HEK293 (cell line): ENCODE measurements at regions not wholly inside any gene's neighbourhood (a gene's known extent, or its start where the extent isn't known, plus 50 kb on each side); places are given as distances from the start of the nearest gene placed in this dataset.

ENCODE experiments used
- CTCF ChIA-PET: fragments of 350-600 bp; formaldehyde crosslinking; extraction: SDS; loops from one replicate; lab custom pipeline; 2021; ENCODE audit warnings: antibody characterized with exemption; lab: Yijun Ruan, JAX
- POLR2A ChIA-PET: fragments of 300-600 bp; formaldehyde crosslinking; extraction: SDS; loops from one replicate; lab custom pipeline; 2020; ENCODE audit warnings: antibody characterized with exemption, inconsistent platforms; lab: Yijun Ruan, JAX
- H3K27ac ChIP-seq: fragments of 200-500 bp; sonication (Bioruptor generic); 2 replicates; pipeline ENCODE4 v1.5.1; 2014; ENCODE audit warnings: low read depth, low read length, control low read depth, inconsistent platforms; ENCODE audit errors: extremely low read depth
- H3K36me3 ChIP-seq, 2 experiments: fragments of 200-500 bp in 1 of 2; sonication (Bioruptor generic) in 1 of 2; 1 replicate in 1 of 2; 2 replicates in 1 of 2; pipeline ENCODE4 v1.5.1; 2014 to 2017; ENCODE audit warnings: inconsistent platforms in 2 of 2, low read length in 2 of 2; ENCODE audit not compliant: control insufficient read depth in 2 of 2, insufficient read depth in 1 of 2
- H3K4me1 ChIP-seq: fragments of 200-500 bp; sonication (Bioruptor generic); 2 replicates; pipeline ENCODE4 v1.5.1; 2014; ENCODE audit warnings: mild to moderate bottlenecking, low read length, inconsistent platforms; ENCODE audit not compliant: control insufficient read depth, insufficient read depth
- H3K4me3 ChIP-seq: 2 replicates; pipeline ENCODE4 v1.5.1; 2011; ENCODE audit warnings: low read depth, mild to moderate bottlenecking, control low read depth, low read length, moderate library complexity
- H3K9me3 ChIP-seq: fragments of 200-500 bp; sonication (Bioruptor generic); 2 replicates; pipeline ENCODE4 v1.5.1; 2014; ENCODE audit warnings: low read depth, low read length, inconsistent platforms; ENCODE audit not compliant: control insufficient read depth, insufficient read depth
- BCL11B ChIP-seq: fragments of 450-650 bp; formaldehyde crosslinking; IDR thresholded peaks from 2 replicates; pipeline ENCODE4 v1.5.1; 2016; ENCODE audit warnings: low read depth, missing biosample characterization, missing genetic modification characterization
- EGR2 ChIP-seq: fragments of 450-650 bp; formaldehyde crosslinking; IDR thresholded peaks from 2 replicates; pipeline ENCODE4 v1.5.1; 2016; ENCODE audit warnings: low read depth, missing biosample characterization, missing genetic modification characterization
- OSR2 ChIP-seq: fragments of 450-650 bp; formaldehyde crosslinking; IDR thresholded peaks from 2 replicates; pipeline ENCODE4 v1.5.1; 2016; ENCODE audit warnings: missing biosample characterization, missing genetic modification characterization
- RBAK ChIP-seq: fragments of 450-650 bp; formaldehyde crosslinking; IDR thresholded peaks from 2 replicates; pipeline ENCODE4 v1.5.1; 2016; ENCODE audit warnings: missing biosample characterization, missing genetic modification characterization
- SALL2 ChIP-seq: fragments of 450-650 bp; formaldehyde crosslinking; IDR thresholded peaks from 2 replicates; pipeline ENCODE4 v1.5.0; 2017; ENCODE audit warnings: missing biosample characterization, mild to moderate bottlenecking, missing genetic modification characterization, borderline replicate concordance
- SETDB1 ChIP-seq: IDR thresholded peaks from one replicate; pipeline ENCODE4 v1.6.1; 2017; ENCODE audit warnings: mild to moderate bottlenecking, low read length, moderate library complexity, mixed read lengths; ENCODE audit not compliant: insufficient read length
- TCF7L2 ChIP-seq: IDR thresholded peaks from 2 replicates; pipeline ENCODE4 v1.6.1; 2011; ENCODE audit warnings: low read depth, mild to moderate bottlenecking, inconsistent platforms, low read length, moderate library complexity, borderline replicate concordance
- YY2 ChIP-seq: fragments of 450-650 bp; formaldehyde crosslinking; IDR thresholded peaks from 2 replicates; pipeline ENCODE4 v1.5.1; 2016; ENCODE audit warnings: missing biosample characterization, missing genetic modification characterization
- ZBTB17 ChIP-seq: fragments of 450-650 bp; formaldehyde crosslinking; IDR thresholded peaks from 2 replicates; pipeline ENCODE4 v1.5.1; 2016; ENCODE audit warnings: missing biosample characterization, missing genetic modification characterization
- ZNF10 ChIP-seq: fragments of 450-650 bp; formaldehyde crosslinking; IDR thresholded peaks from 2 replicates; pipeline ENCODE4 v1.5.1; 2017; ENCODE audit warnings: missing biosample characterization, missing genetic modification characterization
- ZNF132 ChIP-seq: fragments of 450-650 bp; formaldehyde crosslinking; IDR thresholded peaks from 2 replicates; pipeline ENCODE4 v1.5.1; 2017; ENCODE audit warnings: missing biosample characterization, missing genetic modification characterization, borderline replicate concordance
- ZNF157 ChIP-seq: fragments of 450-650 bp; formaldehyde crosslinking; IDR thresholded peaks from 2 replicates; pipeline ENCODE4 v1.5.1; 2016; ENCODE audit warnings: missing biosample characterization, missing genetic modification characterization
- ZNF16 ChIP-seq: fragments of 450-650 bp; formaldehyde crosslinking; IDR thresholded peaks from 2 replicates; pipeline ENCODE4 v1.5.1; 2016; ENCODE audit warnings: low read depth, missing biosample characterization, missing genetic modification characterization
- ZNF174 ChIP-seq: fragments of 450-650 bp; formaldehyde crosslinking; IDR thresholded peaks from 2 replicates; pipeline ENCODE4 v1.5.0; 2017; ENCODE audit warnings: missing biosample characterization, mild to moderate bottlenecking, missing genetic modification characterization
- ZNF23 ChIP-seq: fragments of 450-650 bp; formaldehyde crosslinking; IDR thresholded peaks from 2 replicates; pipeline ENCODE4 v1.5.1; 2016; ENCODE audit warnings: missing biosample characterization, missing genetic modification characterization, borderline replicate concordance
- ZNF391 ChIP-seq: fragments of 450-650 bp; formaldehyde crosslinking; IDR thresholded peaks from 2 replicates; pipeline ENCODE4 v1.5.1; 2016; ENCODE audit warnings: low read depth, missing biosample characterization, missing genetic modification characterization, borderline replicate concordance
- ZNF473 ChIP-seq: fragments of 450-650 bp; formaldehyde crosslinking; IDR thresholded peaks from 2 replicates; pipeline ENCODE4 v1.5.1; 2017; ENCODE audit warnings: missing biosample characterization, missing genetic modification characterization
- ZNF529 ChIP-seq: fragments of 450-650 bp; formaldehyde crosslinking; IDR thresholded peaks from 2 replicates; pipeline ENCODE4 v1.5.1; 2017; ENCODE audit warnings: missing genetic modification characterization, missing biosample characterization; ENCODE audit not compliant: insufficient replicate concordance
- ZNF658 ChIP-seq: fragments of 450-650 bp; formaldehyde crosslinking; IDR thresholded peaks from 2 replicates; pipeline ENCODE4; 2016; ENCODE audit warnings: missing biosample characterization, missing genetic modification characterization
- ZNF791 ChIP-seq: fragments of 450-650 bp; formaldehyde crosslinking; IDR thresholded peaks from 2 replicates; pipeline ENCODE4 v1.5.1; 2016; ENCODE audit warnings: missing biosample characterization, missing genetic modification characterization
- TF ChIP-seq, protein P1 (sequence below): fragments of 450-650 bp; formaldehyde crosslinking; IDR thresholded peaks from 2 replicates; pipeline ENCODE4 v1.5.1; 2017; ENCODE audit warnings: missing biosample characterization, missing genetic modification characterization
- TF ChIP-seq, protein P2 (sequence below): fragments of 450-650 bp; formaldehyde crosslinking; IDR thresholded peaks from 2 replicates; pipeline ENCODE4 v1.5.1; 2016; ENCODE audit warnings: missing biosample characterization, missing genetic modification characterization
- TF ChIP-seq, protein P3 (sequence below): fragments of 450-650 bp; formaldehyde crosslinking; IDR thresholded peaks from 2 replicates; pipeline ENCODE4 v1.5.1; 2016; ENCODE audit warnings: missing biosample characterization, missing genetic modification characterization

DNA sequence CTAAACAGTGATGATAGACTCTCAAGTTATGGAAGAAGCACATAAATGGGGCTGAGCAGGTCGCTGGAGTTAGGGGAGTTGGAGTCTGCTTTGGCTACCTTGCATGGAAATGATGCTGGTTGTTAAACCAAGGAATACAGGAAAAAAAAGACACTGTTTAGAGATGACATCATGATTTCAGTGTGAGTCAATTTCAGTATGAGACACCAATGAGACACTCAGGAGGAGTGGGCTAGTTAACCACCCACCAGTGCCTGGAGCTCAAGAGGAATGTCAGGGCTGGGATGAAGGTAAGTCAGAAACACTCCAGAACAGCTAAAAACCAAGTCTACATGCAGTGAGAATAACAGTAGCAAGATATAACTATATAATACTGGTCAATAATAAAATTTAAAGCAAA, 303.6 kb downstream of the SOX11 start:
- no peak overlapping the region for H3K27ac ChIP-seq
- no peaks in the 10 kb centered on the region for H3K36me3 ChIP-seq
- H3K4me3 ChIP-seq: no peak overlapping the region
- no peak for TF ChIP-seq ZNF473
- no peak for TF ChIP-seq ZNF157 (tag by site-specific recombination)
- ChIA-PET CTCF (no interaction called here), POLR2A (no interaction called here)
- no peaks in the 10 kb centered on the region for H3K9me3 ChIP-seq
- H3K4me1 ChIP-seq: no peaks in the 10 kb centered on the region

DNA sequence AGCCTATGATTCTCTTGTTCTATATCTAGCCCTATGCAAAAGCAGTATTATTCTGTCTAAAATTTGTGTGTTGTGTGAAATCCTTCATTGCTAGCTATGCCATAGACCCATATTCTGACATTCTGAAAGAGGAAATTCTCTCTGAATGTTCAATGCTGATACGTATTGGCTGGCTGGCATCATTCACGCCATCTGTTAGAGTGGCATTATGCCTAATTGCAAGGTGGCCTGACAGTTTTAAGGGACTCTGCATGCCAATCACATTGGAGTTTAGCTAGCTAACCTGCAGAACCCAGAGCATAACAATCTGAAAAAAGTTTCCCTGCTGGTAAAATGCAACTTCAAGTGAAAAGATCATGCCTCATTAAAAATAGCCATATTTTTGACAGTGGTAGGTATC, 316.0 kb downstream of the SOX11 start:
- Histone ChIP-seq H3K4me1 (no peaks in the 10 kb centered on the region), H3K27ac (no peak overlapping the region), H3K4me3 (no peak overlapping the region), H3K9me3 (no peaks in the 10 kb centered on the region), H3K36me3 (no peaks in the 10 kb centered on the region)
- POLR2A ChIA-PET: no interaction called here
- TF ChIP-seq ZNF16 (tag by site-specific recombination) (no peak), SALL2 (no peak), BCL11B (tag by site-specific recombination) (no peak), ZNF473 (no peak), SETDB1 (no peak), ZNF23 (tag by site-specific recombination) (no peak)
- TF ChIP-seq, protein P1, sequence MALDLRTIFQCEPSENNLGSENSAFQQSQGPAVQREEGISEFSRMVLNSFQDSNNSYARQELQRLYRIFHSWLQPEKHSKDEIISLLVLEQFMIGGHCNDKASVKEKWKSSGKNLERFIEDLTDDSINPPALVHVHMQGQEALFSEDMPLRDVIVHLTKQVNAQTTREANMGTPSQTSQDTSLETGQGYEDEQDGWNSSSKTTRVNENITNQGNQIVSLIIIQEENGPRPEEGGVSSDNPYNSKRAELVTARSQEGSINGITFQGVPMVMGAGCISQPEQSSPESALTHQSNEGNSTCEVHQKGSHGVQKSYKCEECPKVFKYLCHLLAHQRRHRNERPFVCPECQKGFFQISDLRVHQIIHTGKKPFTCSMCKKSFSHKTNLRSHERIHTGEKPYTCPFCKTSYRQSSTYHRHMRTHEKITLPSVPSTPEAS (tag by site-specific recombination): no peak
- CTCF ChIA-PET: no interaction called here

DNA sequence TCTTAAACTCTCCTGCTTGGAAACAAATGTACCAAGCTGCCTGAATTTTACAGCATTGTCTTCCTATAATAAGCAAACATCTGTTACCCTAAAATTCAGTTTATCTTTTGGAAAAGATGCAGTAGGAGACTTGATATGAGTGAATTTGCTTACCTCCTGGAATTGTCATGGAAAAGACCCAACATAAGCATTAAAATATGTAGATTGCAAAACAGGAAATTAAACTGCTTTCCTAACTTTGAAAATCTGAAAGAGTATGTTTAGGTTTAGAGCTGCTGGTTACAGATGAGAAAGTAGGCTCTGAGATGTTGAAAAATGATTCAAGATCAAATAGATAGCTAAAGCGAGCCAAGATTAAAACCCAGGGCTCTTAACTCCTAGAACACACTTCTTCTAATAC, 316.5 kb downstream of the SOX11 start:
- Histone ChIP-seq H3K4me3 (no peak overlapping the region), H3K36me3 (no peaks in the 10 kb centered on the region), H3K27ac (no peak overlapping the region), H3K9me3 (no peaks in the 10 kb centered on the region), H3K4me1 (no peaks in the 10 kb centered on the region)
- TF ChIP-seq ZNF658 (no peak), ZNF391 (tag by site-specific recombination) (no peak), YY2 (tag by site-specific recombination) (no peak), TCF7L2 (no peak), OSR2 (tag by site-specific recombination) (no peak), EGR2 (tag by site-specific recombination) (no peak), ZNF791 (tag by site-specific recombination) (no peak), ZNF157 (tag by site-specific recombination) (no peak), RBAK (tag by site-specific recombination) (no peak), ZNF10 (tag by site-specific recombination) (no peak), ZNF132 (tag by site-specific recombination) (no peak), ZBTB17 (tag by site-specific recombination) (no peak), ZNF529 (no peak), ZNF174 (tag by site-specific recombination) (no peak)
- TF ChIP-seq, protein P2, sequence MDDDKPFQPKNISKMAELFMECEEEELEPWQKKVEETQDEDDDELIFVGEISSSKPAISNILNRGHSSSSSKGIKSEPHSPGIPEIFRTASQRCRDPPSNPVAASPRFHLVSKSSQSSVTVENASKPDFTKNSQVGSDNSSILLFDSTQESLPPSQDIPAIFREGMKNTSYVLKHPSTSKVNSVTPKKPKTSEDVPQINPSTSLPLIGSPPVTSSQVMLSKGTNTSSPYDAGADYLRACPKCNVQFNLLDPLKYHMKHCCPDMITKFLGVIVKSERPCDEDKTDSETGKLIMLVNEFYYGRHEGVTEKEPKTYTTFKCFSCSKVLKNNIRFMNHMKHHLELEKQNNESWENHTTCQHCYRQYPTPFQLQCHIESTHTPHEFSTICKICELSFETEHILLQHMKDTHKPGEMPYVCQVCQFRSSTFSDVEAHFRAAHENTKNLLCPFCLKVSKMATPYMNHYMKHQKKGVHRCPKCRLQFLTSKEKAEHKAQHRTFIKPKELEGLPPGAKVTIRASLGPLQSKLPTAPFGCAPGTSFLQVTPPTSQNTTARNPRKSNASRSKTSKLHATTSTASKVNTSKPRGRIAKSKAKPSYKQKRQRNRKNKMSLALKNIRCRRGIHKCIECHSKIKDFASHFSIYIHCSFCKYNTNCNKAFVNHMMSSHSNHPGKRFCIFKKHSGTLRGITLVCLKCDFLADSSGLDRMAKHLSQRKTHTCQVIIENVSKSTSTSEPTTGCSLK (tag by site-specific recombination): no peak
- TF ChIP-seq, protein P3, sequence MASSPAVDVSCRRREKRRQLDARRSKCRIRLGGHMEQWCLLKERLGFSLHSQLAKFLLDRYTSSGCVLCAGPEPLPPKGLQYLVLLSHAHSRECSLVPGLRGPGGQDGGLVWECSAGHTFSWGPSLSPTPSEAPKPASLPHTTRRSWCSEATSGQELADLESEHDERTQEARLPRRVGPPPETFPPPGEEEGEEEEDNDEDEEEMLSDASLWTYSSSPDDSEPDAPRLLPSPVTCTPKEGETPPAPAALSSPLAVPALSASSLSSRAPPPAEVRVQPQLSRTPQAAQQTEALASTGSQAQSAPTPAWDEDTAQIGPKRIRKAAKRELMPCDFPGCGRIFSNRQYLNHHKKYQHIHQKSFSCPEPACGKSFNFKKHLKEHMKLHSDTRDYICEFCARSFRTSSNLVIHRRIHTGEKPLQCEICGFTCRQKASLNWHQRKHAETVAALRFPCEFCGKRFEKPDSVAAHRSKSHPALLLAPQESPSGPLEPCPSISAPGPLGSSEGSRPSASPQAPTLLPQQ: no peak
- ChIA-PET CTCF (interaction anchor here (0.6 kb wide), 1 partner anchor 764 kb away, joined by 3 read pairs; no protein-coding TSS in a partner anchor), POLR2A (no interaction called here)
